ENCODE measurements at regions not wholly inside any gene's neighbourhood (a gene's known extent, or its start where the extent isn't known, plus 50 kb on each side); places are given as distances from the start of the nearest gene placed in this dataset.

GRCh38 chr6:1110164-1110563 lies 201.7 kb upstream of the FOXQ1 start:
- DNase-seq: no peak
- WGBS (ENCODE audit: low lambda C conversion rate): 0% methylated on average over 2 of the region's 2 CpGs
- H3K79me2 ChIP-seq (ENCODE audit: insufficient read depth): no peaks in the 10 kb centered on the region
- H3K4me1 ChIP-seq (ENCODE audit: control insufficient read depth in 1 of 2, insufficient read depth in 2 of 2, low read depth in 1 of 2, low read length in 1 of 2): no peaks in the 10 kb centered on the region
- no peak overlapping the region for H3K27ac ChIP-seq (ENCODE audit: low read depth in 2 of 2, low read length in 1 of 2)
- TF ChIP-seq RCOR1 (IDR thresholded peaks at IDR 0.05; ENCODE audit: low read length): no peak
- TF ChIP-seq FOXM1 (IDR thresholded peaks at IDR 0.05; ENCODE audit: low read depth): no peak
- TF ChIP-seq TAF1 (IDR thresholded peaks at IDR 0.05; ENCODE audit: borderline replicate concordance, low read depth, low read length): no peak
- TF ChIP-seq EP300 (IDR thresholded peaks at IDR 0.05; ENCODE audit: borderline replicate concordance in 1 of 2, low read depth in 1 of 2, low read length in 1 of 2): no peak
- TF ChIP-seq NRF1 (IDR thresholded peaks at IDR 0.05; ENCODE audit: low read depth, low read length): no peak
- TF ChIP-seq RFX5 (IDR thresholded peaks at IDR 0.05; ENCODE audit: low read length): no peak
- TF ChIP-seq MEF2A (IDR thresholded peaks at IDR 0.05; ENCODE audit: borderline replicate concordance, low read depth): no peak
- peaks cover 7% of the 10 kb centered on the region; the same call in 1 of the 2 replicates for H3K27me3 ChIP-seq (ENCODE audit: insufficient read depth)
- no peak overlapping the region for H3K4me2 ChIP-seq
- no peaks in the 10 kb centered on the region for H3K9me3 ChIP-seq
- no peak overlapping the region for H3K9ac ChIP-seq
- CTCF ChIA-PET: interaction anchor here (0.5 kb wide), 1 partner anchor 31 kb away, joined by 3 read pairs; no protein-coding TSS in a partner anchor
- H2AFZ ChIP-seq (ENCODE audit: low read depth): no peak overlapping the region
- H3K4me3 ChIP-seq (ENCODE audit: low read depth in 2 of 2, low read length in 1 of 2): no peak overlapping the region
- no peaks in the 10 kb centered on the region for H3K36me3 ChIP-seq (replicated peaks in 1 of 2; ENCODE audit: control insufficient read depth in 1 of 2, insufficient read depth in 2 of 2, low read length in 1 of 2)
- H3K9me2 ChIP-seq: no peaks in the 10 kb centered on the region
- H3F3A ChIP-seq (replicated peaks; ENCODE audit: insufficient read depth): no peaks in the 10 kb centered on the region
- no peaks in the 10 kb centered on the region for H4K20me1 ChIP-seq (ENCODE audit: insufficient read depth)
- POLR2A ChIA-PET: no interaction called here

- POLR2A ChIA-PET: no interaction called here
- Histone ChIP-seq H3K4me1 (ENCODE audit: control insufficient read depth in 1 of 2, insufficient read depth in 2 of 2, low read depth in 1 of 2, low read length in 1 of 2) (no peaks in the 10 kb centered on the region), H3K4me3 (ENCODE audit: low read depth in 2 of 2, low read length in 1 of 2) (no peak overlapping the region), H3K9me2 (no peaks in the 10 kb centered on the region), H2AFZ (ENCODE audit: low read depth) (no peak overlapping the region), H3K27ac (ENCODE audit: low read depth in 2 of 2, low read length in 1 of 2) (no peak overlapping the region), H3K36me3 (replicated peaks in 1 of 2; ENCODE audit: control insufficient read depth in 1 of 2, insufficient read depth in 2 of 2, low read length in 1 of 2) (no peaks in the 10 kb centered on the region), H3K79me2 (ENCODE audit: insufficient read depth) (no peaks in the 10 kb centered on the region), H3K9ac (no peak overlapping the region), H3K4me2 (no peak overlapping the region), H4K20me1 (ENCODE audit: insufficient read depth) (no peaks in the 10 kb centered on the region), H3K27me3 (ENCODE audit: insufficient read depth) (peaks cover 8% of the 10 kb centered on the region; the same call in 1 of the 2 replicates), H3F3A (replicated peaks; ENCODE audit: insufficient read depth) (no peaks in the 10 kb centered on the region), H3K9me3 (no peaks in the 10 kb centered on the region)
- CTCF ChIA-PET: no interaction called here
- TF ChIP-seq USF1 (IDR thresholded peaks at IDR 0.05; ENCODE audit: borderline replicate concordance, low read depth): no peak
- TF ChIP-seq EP300 (IDR thresholded peaks at IDR 0.05; ENCODE audit: borderline replicate concordance in 1 of 2, low read depth in 1 of 2, low read length in 1 of 2): no peak
- TF ChIP-seq IRF3 (IDR thresholded peaks at IDR 0.05; ENCODE audit: low read depth, low read length): no peak
- TF ChIP-seq SMC3 (IDR thresholded peaks at IDR 0.05; ENCODE audit: low read depth, low read length): no peak
- TF ChIP-seq GATA2 (CRISPR knock-in tag; IDR thresholded peaks at IDR 0.05): no peak
- TF ChIP-seq NRF1 (IDR thresholded peaks at IDR 0.05; ENCODE audit: low read depth, low read length): no peak
- no peak for TF ChIP-seq NFIC (IDR thresholded peaks at IDR 0.05; ENCODE audit: borderline replicate concordance)
- no peak for TF ChIP-seq MAX (IDR thresholded peaks at IDR 0.05; ENCODE audit: low read depth)
- TF ChIP-seq PBX3 (IDR thresholded peaks at IDR 0.05): no peak
- no peak for TF ChIP-seq TEAD4 (IDR thresholded peaks at IDR 0.05; ENCODE audit: borderline replicate concordance, insufficient read depth)
- TF ChIP-seq REST (IDR thresholded peaks at IDR 0.05; ENCODE audit: low read depth, low read length): no peak
- TF ChIP-seq RAD21 (IDR thresholded peaks at IDR 0.05; ENCODE audit: low read length): no peak
- 28% methylated on average over 2 of the region's 2 CpGs for WGBS (ENCODE audit: low lambda C conversion rate)
- DNase-seq: no peak
Measured at GRCh38 chr6:1109134-1109533, 202.8 kb upstream of the FOXQ1 start.

All from SK-N-SH (cell line).